Right renal cortex interstitium (tissue), 3 donors: ENCODE measurements at regions not wholly inside any gene's neighbourhood (a gene's known extent, or its start where the extent isn't known, plus 50 kb on each side); places are given as distances from the start of the nearest gene placed in this dataset.
"Not testable (repeated sequence)": the region's sequence is repeated elsewhere in the genome, so short reads cannot be mapped to it uniquely, and the experiment has no call there.

Source experiments
- DNase-seq, 3 donors: peaks; one replicate each; pipeline ENCODE4 v3.0.0-alpha.2; 2013; ENCODE audit warnings: low read depth in 3 of 3, low spot score in 2 of 3

- DNase-seq = no peak
Measured at GRCh38 chr7:96921231-96921630, 84.1 kb upstream of the DLX6 start.

- DNase-seq = no peak
Measured at GRCh38 chr7:96921771-96922170, 83.6 kb upstream of the DLX6 start.

- DNase-seq = not testable (repeated sequence)
Measured at GRCh38 chr7:96923345-96923744, 82.0 kb upstream of the DLX6 start.

- DNase-seq = no peak
Measured at GRCh38 chr7:96927131-96927530, 78.2 kb upstream of the DLX6 start.

GRCh38 chr7:96928965-96929364 lies 76.4 kb upstream of the DLX6 start:
- DNase-seq = no peak

- no peak for DNase-seq
Measured at GRCh38 chr7:96931891-96932290, 73.5 kb upstream of the DLX6 start.

GRCh38 chr7:96933067-96933645 lies 72.2 kb upstream of the DLX6 start:
- DNase-seq = no peak

GRCh38 chr7:96936621-96937020 lies 68.7 kb upstream of the DLX6 start:
- no peak for DNase-seq

- no peak for DNase-seq
Measured at GRCh38 chr7:96942112-96942511, 63.2 kb upstream of the DLX6 start.

GRCh38 chr7:96949766-96950165 lies 55.6 kb upstream of the DLX6 start:
- no peak for DNase-seq

- DNase-seq = no peak
Measured at GRCh38 chr7:96952974-96953391, 52.4 kb upstream of the DLX6 start.

GRCh38 chr7:96953676-96954513 lies 51.5 kb upstream of the DLX6 start:
- no peak for DNase-seq
